GM18505 (cell line): ENCODE measurements at regions not wholly inside any gene's neighbourhood (a gene's known extent, or its start where the extent isn't known, plus 50 kb on each side); places are given as distances from the start of the nearest gene placed in this dataset.

Experiments
- ATAC-seq: cut with Tn5 transposase; IDR thresholded peaks from one replicate; pipeline ENCODE4 v1.9.1; 2021; ENCODE audit not compliant: unreplicated experiment
- POLR2A ChIP-seq: IDR thresholded peaks from 4 replicates; pipeline ENCODE4 v1.6.1; 2011; ENCODE audit warnings: borderline replicate concordance; ENCODE audit not compliant: insufficient read depth, insufficient read length; ENCODE audit errors: extremely low read depth

DNA sequence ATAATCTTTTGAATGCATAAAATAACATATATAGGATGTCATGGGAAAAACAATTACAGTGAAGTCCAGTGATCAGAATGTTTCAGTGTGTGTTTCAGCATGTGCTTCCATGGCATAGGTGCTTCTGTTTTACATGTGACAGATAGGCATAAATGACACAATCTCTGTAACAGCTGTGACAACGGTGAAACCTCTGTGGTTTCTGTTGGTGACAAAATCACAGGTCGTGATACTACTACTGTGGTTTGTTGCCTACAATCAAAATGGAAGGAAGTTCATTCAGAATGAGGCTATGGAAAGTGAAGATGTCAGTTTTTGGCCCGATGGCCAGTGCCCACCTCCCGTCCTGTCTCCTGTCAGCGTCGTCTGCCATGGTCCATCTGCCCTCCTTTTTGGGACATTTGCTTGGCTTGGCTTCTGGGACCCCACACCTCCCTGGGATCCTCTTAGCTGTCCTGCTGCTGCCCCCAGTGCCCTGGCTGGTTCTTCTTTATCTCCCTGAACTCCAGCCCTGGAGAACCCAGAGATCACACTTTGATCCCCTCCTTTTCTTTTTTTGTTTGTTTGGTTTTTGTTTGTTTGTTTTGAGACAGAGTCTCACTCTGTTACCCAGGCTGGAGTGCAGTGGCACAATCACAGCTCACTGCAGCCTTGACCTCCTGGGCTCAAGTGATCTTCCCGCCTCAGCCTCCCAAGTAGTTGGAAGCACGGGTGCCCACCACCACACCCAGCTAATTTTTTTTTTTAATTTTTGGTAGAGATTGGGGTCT, 79.3 kb upstream of the NAA20 start:
- no peak for TF ChIP-seq POLR2A
- ATAC-seq = peak; percentile 77

DNA sequence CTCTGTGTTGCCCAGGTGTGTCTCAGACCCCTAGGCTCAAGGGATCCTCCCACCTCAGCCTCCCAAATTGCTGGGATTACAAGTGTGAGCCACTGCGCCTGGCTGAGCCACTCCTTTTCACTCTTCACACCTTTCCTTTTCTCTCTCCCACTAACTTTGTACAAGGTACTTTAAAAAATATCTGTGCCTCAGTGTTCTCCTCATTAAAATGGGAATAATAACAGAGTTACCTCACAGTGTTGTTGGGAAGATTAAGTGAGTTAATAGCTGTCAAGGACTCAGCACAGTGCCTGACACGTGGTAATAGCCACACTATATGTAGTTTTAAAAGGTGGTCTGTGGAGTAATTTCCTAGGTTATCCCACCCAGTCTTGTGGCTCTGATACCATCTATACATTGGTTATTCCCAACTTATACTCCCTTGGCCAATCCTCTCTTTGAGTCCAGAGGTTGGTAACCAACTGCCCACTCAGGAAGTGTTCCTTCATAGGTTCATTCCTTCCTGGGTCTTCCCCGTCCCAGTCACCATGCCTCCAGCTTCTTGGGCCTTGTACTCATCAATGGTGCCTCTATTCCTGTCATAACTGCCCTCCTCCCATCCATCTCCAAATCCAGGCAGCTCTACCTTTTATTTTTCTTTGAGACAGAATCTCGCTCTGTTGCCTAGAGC, 78.6 kb upstream of the NAA20 start:
- ATAC-seq = no peak
- TF ChIP-seq POLR2A = no peak

DNA sequence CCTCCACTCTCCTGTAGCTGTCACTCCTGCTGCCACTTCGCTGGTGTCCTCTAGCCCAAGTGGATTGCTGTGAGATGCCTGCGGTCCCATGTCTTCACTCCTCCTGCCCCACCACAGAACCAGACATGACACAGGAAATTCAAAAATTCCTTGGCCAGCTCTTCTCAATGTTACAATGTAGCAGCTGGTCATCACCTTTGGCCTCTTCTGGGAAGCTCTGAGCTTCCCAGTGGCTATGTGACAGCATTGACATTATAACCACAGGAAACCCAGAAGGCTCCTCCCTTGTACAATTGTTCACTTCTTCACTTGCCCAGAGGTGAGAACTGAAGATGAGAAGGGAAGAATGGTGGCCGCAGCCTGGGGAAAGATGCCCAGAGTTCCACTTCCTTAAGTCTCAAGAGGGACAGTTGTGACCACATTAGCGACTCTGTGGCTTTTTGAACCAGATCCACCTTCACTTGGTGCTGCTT, 76.1 kb upstream of the NAA20 start:
- no peak for ATAC-seq
- no peak for TF ChIP-seq POLR2A

DNA sequence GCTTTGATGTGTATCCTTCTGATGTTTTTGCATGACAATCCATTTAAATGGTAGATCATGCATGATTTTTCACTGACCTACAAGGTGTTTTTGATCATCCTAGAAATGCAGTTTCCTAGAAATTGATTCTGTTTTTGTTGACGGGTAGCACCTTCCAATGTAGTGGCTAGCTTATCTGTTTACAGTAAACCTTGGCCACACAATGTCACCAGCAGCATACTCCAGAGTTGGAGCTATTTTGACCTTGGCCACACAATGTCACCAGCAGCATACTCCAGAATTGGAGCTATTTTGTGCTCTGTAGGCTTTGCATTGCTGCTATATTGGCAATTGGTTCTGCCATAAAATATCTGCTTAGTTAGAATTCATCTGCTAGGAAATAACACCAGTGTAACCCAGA, 74.6 kb upstream of the NAA20 start:
- TF ChIP-seq POLR2A = no peak
- no peak for ATAC-seq

DNA sequence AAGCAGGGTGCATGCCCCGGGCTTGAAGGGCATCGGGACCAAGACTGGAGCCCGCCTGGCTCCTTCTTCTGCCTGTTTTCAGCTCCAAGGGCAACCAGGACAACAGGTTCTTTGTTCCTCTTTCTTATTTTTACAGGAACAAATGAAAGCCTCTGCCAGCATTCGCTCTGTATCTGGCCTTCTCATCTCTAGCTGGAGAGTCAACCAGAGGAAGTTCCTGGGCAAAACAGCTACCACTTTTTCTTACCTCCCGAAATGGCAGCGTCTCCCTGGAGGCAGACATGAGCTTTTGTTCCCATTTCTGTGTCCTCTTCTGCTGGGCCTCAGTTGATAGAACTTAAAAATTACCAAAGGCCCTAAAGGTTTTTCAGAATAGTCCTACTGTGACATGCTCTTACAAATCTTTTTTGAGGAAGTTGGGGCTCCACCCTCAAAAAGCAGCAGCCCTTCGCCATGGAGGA, 74.1 kb upstream of the NAA20 start:
- no peak for TF ChIP-seq POLR2A

DNA sequence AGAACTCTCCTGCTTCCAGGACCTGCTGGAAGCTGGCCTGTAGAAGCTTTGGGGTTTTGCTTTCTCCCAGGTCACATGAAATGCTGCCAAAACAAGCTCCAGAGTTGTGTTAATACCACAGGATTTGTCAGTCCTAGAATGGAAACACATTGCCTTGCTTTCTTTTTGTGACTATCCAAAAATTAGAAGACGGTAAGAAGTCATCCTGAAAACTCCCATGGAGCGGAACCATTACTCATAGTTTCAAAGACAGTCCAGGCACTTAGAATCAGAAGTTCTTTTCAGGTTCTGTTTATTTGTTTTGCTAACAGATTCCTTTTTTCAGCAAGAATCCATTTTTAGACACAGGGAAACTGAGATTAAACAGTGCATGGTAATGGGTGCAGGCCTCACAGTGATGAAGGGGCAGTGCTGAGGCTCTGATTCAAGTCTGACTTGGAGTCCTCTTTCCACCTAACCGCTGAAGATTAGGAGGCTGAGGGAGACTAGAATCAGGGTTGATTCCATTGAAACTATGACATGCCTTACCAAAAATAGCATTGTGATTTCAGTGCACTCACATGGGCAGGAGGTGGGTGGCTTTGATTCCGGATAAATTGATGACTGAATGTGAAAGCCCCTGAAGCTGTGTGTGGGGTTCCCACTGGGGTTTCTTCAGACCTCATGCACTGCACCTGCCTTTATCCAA, 72.2 kb upstream of the NAA20 start:
- TF ChIP-seq POLR2A = no peak
- ATAC-seq = peak; percentile 38

More for the DNA sequence above, 74.1 kb upstream of the NAA20 start:
- no peak for ATAC-seq

DNA sequence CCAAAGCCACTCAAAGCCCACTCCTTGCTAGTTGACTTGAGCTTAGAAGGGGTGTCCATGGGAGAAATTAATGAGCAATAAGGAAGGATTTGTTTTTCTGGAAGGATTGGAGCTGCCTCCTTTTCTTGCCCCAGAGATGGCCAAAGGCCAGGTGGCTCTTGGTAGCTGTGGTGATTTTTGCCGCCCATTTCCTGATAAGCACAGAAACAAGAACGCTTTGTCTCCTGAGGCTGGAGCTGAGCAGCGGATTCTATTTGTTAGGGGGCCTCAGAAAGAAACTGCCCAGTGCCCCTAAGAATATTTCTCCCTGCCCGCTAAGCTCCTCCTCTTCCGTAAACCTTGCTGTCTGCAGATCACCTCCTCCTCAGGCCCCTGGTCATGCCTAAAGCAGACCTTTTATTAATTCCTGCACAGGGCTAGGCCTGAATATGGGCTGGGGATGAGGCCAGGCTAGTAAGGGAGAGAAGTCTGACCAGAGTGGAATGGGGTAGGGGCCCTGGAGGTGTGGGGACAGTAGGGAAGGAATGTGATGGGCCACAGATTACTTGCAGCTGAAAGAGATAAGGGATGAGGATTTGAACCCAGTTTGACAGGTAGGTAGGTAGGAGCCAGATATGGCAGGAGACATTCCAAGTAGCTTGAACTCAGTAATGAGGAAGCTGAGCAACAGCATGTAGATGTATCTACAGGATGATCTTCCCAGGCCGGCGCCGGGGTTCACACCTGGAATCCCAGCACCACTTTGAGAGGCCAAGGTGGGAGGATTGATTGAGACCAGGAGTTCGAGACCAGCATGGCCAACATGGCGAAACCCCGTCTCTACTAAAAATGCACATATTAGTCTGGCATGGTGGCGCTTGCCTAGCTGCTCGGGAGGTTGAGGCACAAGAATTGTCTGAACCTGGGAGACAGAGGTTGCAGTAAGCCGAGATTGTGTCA, 71.2 kb upstream of the NAA20 start:
- no peak for TF ChIP-seq POLR2A
- ATAC-seq = no peak

DNA sequence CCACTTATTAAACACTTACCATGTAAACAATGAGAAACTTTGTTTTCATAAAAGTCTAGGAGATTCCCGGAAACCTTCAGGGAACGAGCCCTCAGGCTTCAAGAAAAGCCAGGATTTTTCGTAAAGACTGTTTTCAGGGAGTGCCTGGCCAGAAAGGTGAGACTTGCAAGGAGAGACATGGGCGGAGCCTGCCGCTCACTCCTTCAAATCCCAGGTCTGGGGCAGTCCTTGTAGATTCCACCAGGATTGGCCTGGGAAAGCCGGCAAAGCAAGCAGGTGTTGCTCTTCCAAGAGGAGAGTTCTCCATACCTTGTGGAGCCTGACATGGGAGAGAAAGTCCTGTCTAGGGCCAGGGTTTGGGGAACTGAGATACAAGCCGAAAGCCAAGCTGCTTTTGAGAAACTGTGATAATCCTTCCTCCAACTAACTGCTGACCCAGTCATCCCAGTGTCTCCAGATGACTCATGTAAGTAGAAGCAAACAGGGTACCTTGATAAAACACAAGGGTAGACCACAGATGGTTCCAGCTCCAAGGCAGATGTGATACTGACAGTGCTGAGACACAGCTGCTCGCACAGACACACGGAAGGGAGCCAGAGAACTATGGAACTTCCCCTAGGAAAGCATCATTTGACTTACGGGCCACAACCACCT, 69.4 kb upstream of the NAA20 start:
- TF ChIP-seq POLR2A = no peak
- peak; percentile 60 for ATAC-seq

DNA sequence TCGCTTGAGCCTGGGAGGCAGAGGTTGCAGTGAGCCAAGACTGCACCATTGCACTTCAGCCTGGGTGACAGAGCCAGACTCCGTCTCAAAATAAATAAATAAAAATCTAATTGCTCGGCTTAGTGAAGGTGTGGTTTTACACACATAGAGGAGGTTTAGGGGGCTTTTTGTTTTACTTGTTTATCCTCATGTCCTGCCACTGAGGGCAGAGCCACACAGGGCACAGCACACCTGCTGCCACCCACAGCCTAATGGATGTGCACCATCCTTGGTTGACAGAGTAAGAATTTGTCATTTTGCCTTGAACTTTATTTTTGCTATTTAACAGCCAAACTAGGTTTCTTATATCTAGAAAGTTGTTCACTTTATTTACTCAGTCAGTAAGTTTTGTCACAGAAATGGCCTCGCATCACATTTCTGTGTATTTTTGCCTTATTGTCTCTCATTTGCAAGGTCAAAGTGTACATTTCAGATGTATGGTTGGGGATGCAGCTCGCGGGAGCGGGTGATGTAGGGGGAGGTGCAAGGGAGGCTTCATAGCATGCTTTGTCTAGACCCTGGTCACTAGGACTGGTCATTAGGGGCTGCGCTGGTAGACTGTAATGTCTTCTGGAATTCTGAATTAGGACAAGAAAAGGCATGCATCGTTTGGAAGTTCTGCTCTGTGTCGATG, 67.8 kb upstream of the NAA20 start:
- ATAC-seq = no peak
- no peak for TF ChIP-seq POLR2A

DNA sequence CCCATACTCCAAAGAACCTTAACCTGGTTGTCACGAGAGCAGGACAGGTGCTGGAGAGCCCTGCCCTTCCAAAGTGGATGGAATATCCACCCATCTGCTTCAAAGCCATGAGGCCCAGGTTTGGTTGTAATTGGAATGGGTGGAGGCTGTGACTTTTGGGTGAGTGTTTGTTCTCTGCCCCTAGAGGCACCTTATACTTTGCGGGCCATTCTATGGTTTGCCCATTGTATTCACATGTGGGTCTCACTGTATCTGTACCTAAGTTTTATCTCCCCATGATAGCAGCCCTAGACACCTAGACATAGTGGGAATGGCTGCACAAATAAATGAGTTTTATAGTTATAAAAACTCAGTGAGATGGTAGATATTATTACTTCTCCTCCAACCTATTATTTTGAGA, 67.1 kb upstream of the NAA20 start:
- no peak for TF ChIP-seq POLR2A

DNA sequence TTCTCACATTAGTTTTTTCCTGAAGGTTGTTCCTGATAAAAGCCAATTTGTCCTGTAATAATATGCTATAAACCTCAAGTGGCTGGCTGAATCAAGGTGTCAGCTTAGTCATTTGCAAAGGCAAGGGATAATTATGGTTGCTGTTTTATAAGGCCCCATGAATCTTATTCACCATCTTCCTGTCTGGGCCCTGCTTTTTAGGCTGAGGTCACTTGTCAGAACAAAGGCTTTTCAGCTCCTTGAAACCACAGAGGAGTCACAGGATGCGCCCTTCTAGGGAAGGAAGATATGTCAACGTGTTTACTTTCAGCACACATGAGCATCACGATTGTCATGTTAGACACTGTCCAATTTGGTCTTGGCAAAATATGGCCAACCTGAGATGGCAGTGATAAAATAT, 64.8 kb upstream of the NAA20 start:
- ATAC-seq = no peak
- no peak for TF ChIP-seq POLR2A

More for the DNA sequence above, 67.1 kb upstream of the NAA20 start:
- ATAC-seq = no peak

DNA sequence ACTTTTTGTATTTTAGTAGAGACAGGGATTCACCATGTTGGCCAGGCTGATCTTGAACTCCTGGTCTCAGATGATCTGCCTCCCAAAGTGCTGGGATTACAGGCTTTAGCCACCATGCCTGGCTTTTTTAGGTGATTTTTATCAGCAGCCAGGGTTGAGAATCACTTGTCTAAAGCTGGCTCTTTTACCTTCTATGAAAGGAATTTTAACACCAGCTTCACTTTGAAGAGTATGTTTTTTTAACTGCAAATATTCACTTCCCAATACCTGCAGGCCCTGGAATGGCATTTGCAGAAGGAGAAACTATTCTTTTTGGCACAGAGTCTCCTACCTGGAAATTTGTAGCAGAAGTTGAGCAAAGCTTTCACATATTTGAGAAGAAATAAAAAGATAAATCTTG, 63.6 kb upstream of the NAA20 start:
- no peak for ATAC-seq
- no peak for TF ChIP-seq POLR2A
